HepG2 (cell line): ENCODE measurements at regions not wholly inside any gene's neighbourhood (a gene's known extent, or its start where the extent isn't known, plus 50 kb on each side); places are given as distances from the start of the nearest gene placed in this dataset.
"Not testable (repeated sequence)": the region's sequence is repeated elsewhere in the genome, so short reads cannot be mapped to it uniquely, and the experiment has no call there.

Source experiments
- ATF7 ChIP-seq, 2 experiments: fragments of 450-650 bp in 1 of 2; sonication (generic) in 1 of 2; formaldehyde crosslinking in 1 of 2; IDR thresholded peaks; 2 replicates each; pipeline versions ENCODE4 v1.4.0 to v1.6.1; 2016 to 2020; ENCODE audit warnings: antibody characterized with exemption in 1 of 2, mild to moderate bottlenecking in 1 of 2, missing genetic modification reagents in 1 of 2
- CTCF ChIP-seq: sonication (generic); formaldehyde crosslinking; IDR thresholded peaks from 2 replicates; pipeline ENCODE4 v1.5.0; 2020; ENCODE audit warnings: mild to moderate bottlenecking, missing genetic modification reagents, moderate library complexity
- E2F5 ChIP-seq: sonication (generic); formaldehyde crosslinking; conservative IDR thresholded peaks from 2 replicates; pipeline ENCODE4 v1.4.0; 2020; ENCODE audit warnings: missing genetic modification reagents
- EZH2 ChIP-seq: conservative IDR thresholded peaks from 2 replicates; pipeline ENCODE4 v1.6.1; 2012; ENCODE audit warnings: mild to moderate bottlenecking, low read depth, low read length, moderate library complexity
- HMGXB4 ChIP-seq, 2 experiments: sonication (generic) in 1 of 2; formaldehyde crosslinking in 1 of 2; IDR thresholded peaks; 2 replicates each; pipeline versions ENCODE4 v1.4.0 to v1.6.1; 2018 to 2020; ENCODE audit warnings: missing genetic modification reagents in 2 of 2, borderline replicate concordance in 1 of 2, low read depth in 1 of 2, mild to moderate bottlenecking in 1 of 2, missing biosample characterization in 1 of 2
- IRF2 ChIP-seq: IDR thresholded peaks from 2 replicates; pipeline ENCODE4 v1.6.1; 2018; ENCODE audit warnings: missing genetic modification reagents, missing compliant biosample characterization
- MAZ ChIP-seq, 2 experiments: sonication (generic) in 1 of 2; formaldehyde crosslinking in 1 of 2; IDR thresholded peaks; 2 replicates each; pipeline versions ENCODE4 v1.5.0 to v1.6.1; 2012 to 2020; ENCODE audit warnings: low read depth in 2 of 2, mild to moderate bottlenecking in 2 of 2, borderline replicate concordance in 1 of 2, improper control_type of control experiment in 1 of 2, low read length in 1 of 2, missing genetic modification reagents in 1 of 2, moderate library complexity in 1 of 2
- NFRKB ChIP-seq: fragments of 450-650 bp; IDR thresholded peaks from 2 replicates; pipeline ENCODE4 v1.6.1; 2017
- PRMT3 ChIP-seq: sonication (generic); formaldehyde crosslinking; IDR thresholded peaks from 2 replicates; pipeline ENCODE4 v1.8.1; 2022; ENCODE audit warnings: low read depth, mild to moderate bottlenecking, moderate library complexity, missing genetic modification reagents, borderline replicate concordance
- RBM39 ChIP-seq: fragments of 200-400 bp; formaldehyde crosslinking; IDR thresholded peaks from one replicate; pipeline ENCODE4 v1.6.1; 2018; ENCODE audit warnings: antibody characterized with exemption, mild to moderate bottlenecking, low read depth, low read length; ENCODE audit not compliant: poor library complexity, severe bottlenecking
- RNF219 ChIP-seq: sonication (generic); formaldehyde crosslinking; IDR thresholded peaks from 2 replicates; pipeline ENCODE4 v1.5.0; 2020; ENCODE audit warnings: mild to moderate bottlenecking, missing genetic modification reagents
- SKI ChIP-seq: fragments of 450-650 bp; IDR thresholded peaks from one replicate; pipeline ENCODE4 v1.6.1; 2018; ENCODE audit warnings: mild to moderate bottlenecking; ENCODE audit not compliant: partially characterized antibody
- SMAD1 ChIP-seq: sonication (generic); formaldehyde crosslinking; IDR thresholded peaks from 2 replicates; pipeline ENCODE4 v1.4.0; 2020; ENCODE audit warnings: missing genetic modification reagents, low read depth, mild to moderate bottlenecking, borderline replicate concordance
- ZBTB33 ChIP-seq: sonication (generic); formaldehyde crosslinking; IDR thresholded peaks from 2 replicates; pipeline ENCODE4 v1.4.0; 2020; ENCODE audit warnings: missing genetic modification reagents

GRCh38 chr15:35245681-35246080 lies 160.6 kb upstream of the NANOGP8 start:
- not testable (repeated sequence) for TF ChIP-seq SMAD1 (CRISPR knock-in tag); ATF7 (IDR thresholded peaks at IDR 0.05); ATF7 (CRISPR knock-in tag; IDR thresholded peaks at IDR 0.05); RNF219 (CRISPR knock-in tag); CTCF (CRISPR knock-in tag); MAZ (IDR thresholded peaks at IDR 0.05; ENCODE audit: borderline replicate concordance, low read depth, low read length); MAZ (CRISPR knock-in tag; IDR thresholded peaks at IDR 0.05; ENCODE audit: low read depth); NFRKB; IRF2 (CRISPR knock-in tag); E2F5 (CRISPR knock-in tag); RBM39; SKI; ZBTB33 (CRISPR knock-in tag); HMGXB4 (CRISPR knock-in tag; IDR thresholded peaks at IDR 0.05; ENCODE audit: borderline replicate concordance in 1 of 2, low read depth in 1 of 2); EZH2; PRMT3
